BE2C (cell line): ENCODE measurements at regions not wholly inside any gene's neighbourhood (a gene's known extent, or its start where the extent isn't known, plus 50 kb on each side); places are given as distances from the start of the nearest gene placed in this dataset.

ENCODE experiments used
- DNase-seq: peaks from one replicate; pipeline ENCODE4 v3.0.0-alpha.2; 2020
- H3K27me3 ChIP-seq: fragments of 250-450 bp; sonication (Bioruptor Pico); 2 replicates; pipeline ENCODE4 v1.5.1; 2020; ENCODE audit warnings: mild to moderate bottlenecking
- H3K36me3 ChIP-seq: fragments of 250-450 bp; sonication (Bioruptor Pico); 2 replicates; pipeline ENCODE4 v1.5.1; 2020; ENCODE audit warnings: mild to moderate bottlenecking
- H3K4me1 ChIP-seq: fragments of 250-450 bp; sonication (Bioruptor Pico); 2 replicates; pipeline ENCODE4 v1.5.1; 2020
- H3K4me3 ChIP-seq: 2 replicates; pipeline ENCODE4 v1.5.1; 2011; ENCODE audit warnings: low read depth, low read length
- H3K9me3 ChIP-seq: fragments of 250-450 bp; sonication (Bioruptor Pico); 2 replicates; pipeline ENCODE4 v1.5.1; 2020
- TF ChIP-seq, protein P1 (sequence below): IDR thresholded peaks from 2 replicates; pipeline ENCODE4 v1.5.1; 2012; ENCODE audit warnings: mild to moderate bottlenecking, low read depth, low read length

DNA sequence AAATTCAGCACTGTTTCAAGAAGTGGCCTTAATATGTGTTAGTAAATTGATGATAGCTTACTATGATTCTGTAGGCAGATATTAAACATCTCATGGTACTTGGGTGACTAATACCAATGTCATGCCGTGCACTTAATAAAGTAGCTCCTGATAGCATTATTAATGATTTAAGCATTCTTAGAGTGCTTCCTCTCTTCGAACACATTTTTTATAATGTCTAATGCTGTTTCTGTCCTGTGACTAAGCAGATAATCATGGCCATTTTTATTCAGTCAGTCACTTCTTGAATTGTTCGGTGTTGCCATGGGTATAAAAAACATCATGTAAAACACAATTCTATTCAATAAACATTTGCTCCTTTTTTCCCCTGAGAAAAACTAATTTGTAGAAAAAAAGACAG lies 804.6 kb upstream of the ADGRL4 start:
- DNase-seq, result no peak
- Histone ChIP-seq H3K27me3 (no peaks in the 10 kb centered on the region), H3K9me3 (no peaks in the 10 kb centered on the region), H3K4me3 (no peak overlapping the region), H3K4me1 (no peaks in the 10 kb centered on the region), H3K36me3 (no peaks in the 10 kb centered on the region)
- TF ChIP-seq, protein P1, sequence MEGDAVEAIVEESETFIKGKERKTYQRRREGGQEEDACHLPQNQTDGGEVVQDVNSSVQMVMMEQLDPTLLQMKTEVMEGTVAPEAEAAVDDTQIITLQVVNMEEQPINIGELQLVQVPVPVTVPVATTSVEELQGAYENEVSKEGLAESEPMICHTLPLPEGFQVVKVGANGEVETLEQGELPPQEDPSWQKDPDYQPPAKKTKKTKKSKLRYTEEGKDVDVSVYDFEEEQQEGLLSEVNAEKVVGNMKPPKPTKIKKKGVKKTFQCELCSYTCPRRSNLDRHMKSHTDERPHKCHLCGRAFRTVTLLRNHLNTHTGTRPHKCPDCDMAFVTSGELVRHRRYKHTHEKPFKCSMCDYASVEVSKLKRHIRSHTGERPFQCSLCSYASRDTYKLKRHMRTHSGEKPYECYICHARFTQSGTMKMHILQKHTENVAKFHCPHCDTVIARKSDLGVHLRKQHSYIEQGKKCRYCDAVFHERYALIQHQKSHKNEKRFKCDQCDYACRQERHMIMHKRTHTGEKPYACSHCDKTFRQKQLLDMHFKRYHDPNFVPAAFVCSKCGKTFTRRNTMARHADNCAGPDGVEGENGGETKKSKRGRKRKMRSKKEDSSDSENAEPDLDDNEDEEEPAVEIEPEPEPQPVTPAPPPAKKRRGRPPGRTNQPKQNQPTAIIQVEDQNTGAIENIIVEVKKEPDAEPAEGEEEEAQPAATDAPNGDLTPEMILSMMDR, result no peak

DNA sequence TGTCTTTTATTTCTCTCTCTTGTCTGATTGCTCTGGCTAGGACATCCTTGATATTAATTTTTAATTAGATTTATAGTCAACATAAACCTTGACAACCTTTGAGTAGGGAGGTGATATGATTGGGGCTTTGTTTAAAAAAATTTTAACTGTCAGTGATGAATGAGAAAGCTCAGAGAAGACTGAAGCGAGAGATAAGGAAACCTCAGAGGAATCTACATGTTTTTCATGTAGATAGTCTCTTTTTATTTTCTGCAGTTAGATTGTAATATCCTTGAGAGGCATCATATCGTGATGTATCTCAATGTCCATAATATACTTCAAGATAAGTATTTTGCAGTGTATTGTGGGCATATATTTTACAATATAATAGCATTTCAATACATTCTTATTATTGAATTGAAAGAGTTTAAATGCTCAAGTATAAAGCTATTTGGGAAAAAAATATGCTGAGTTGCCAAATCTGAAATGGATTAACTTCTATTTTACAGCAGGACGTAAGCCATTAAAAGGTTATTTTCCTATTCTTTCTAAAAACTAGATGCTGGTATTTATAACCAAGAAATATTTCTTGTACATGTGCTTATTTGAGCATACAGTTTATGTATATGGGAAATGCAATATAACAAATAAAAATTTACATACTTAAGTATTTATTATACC lies 802.4 kb upstream of the ADGRL4 start:
- no peaks in the 10 kb centered on the region for H3K27me3 ChIP-seq
- DNase-seq, result no peak
- H3K9me3 ChIP-seq, result no peaks in the 10 kb centered on the region
- no peaks in the 10 kb centered on the region for H3K4me1 ChIP-seq
- H3K36me3 ChIP-seq, result no peaks in the 10 kb centered on the region
- TF ChIP-seq, protein P1, result no peak
- H3K4me3 ChIP-seq, result no peak overlapping the region

DNA sequence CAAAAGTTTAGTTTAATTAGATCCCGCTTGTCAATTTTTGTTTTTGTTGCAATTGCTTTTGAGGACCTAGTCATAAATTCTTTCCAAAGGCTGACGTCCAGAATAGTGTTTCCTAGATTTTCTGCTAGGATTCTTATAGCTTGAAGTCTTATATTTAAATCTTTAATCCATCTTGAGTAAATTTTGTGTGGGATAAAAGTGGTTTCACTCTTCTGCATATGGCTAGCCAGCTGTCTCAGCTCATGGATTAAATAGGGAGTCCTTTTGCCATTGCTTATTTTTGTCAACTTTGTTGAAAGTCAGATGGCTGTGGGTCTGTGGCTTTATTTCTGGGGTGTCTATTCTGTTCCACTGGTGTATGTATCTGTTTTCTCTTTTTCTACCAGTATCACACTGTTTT lies 801.3 kb upstream of the ADGRL4 start:
- TF ChIP-seq, protein P1, result no peak
- DNase-seq, result no peak

DNA sequence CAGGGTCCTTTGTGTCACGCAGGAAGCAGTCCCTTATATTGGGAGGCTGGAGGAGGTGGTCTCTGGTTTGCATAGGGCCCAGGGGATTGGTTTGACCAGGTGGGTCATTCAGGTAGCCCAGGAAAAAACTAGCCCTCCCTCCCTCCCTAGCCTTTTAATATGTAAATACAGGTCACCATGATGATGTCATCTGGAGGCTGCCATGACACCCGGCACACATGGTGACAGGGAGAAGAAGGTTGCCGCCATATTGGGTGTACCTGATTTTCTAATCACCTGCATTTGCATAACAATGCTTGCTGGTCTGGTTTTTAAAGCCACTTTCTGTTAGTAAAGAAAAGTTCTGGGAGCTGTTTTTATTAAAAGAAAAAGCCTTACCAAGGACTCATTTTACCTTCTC lies 791.0 kb upstream of the ADGRL4 start:
- DNase-seq, result no peak
- H3K27me3 ChIP-seq, result no peaks in the 10 kb centered on the region
- TF ChIP-seq, protein P1, result no peak
- H3K4me3 ChIP-seq, result no peak overlapping the region
- no peaks in the 10 kb centered on the region for H3K36me3 ChIP-seq
- no peaks in the 10 kb centered on the region for H3K4me1 ChIP-seq
- H3K9me3 ChIP-seq, result no peaks in the 10 kb centered on the region

More for the DNA sequence above, 801.3 kb upstream of the ADGRL4 start:
- Histone ChIP-seq H3K27me3 (no peaks in the 10 kb centered on the region), H3K36me3 (no peaks in the 10 kb centered on the region), H3K9me3 (no peaks in the 10 kb centered on the region), H3K4me3 (no peak overlapping the region), H3K4me1 (no peaks in the 10 kb centered on the region)

DNA sequence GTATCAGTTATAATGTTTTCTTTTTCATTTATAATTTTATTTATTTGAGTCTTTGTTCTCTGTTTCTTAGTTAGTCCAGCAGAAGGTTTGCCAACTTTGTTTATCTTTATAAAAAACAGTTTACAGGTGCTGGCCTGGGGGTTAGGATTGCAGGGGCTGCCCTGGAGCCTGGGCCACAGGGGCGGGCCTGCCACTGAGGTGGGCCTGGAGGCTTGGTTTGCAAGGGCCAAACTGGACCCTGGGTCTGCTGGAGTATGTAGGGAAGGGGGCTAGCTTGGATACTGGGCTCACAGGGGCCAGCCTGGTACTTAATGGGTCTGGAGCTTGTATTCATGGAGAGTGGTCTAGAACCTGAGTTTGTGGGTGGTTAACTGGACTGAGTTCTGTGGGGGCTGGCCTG lies 789.9 kb upstream of the ADGRL4 start:
- no peak for DNase-seq
- Histone ChIP-seq H3K4me1 (no peaks in the 10 kb centered on the region), H3K36me3 (no peaks in the 10 kb centered on the region), H3K4me3 (no peak overlapping the region), H3K27me3 (no peaks in the 10 kb centered on the region), H3K9me3 (no peaks in the 10 kb centered on the region)
- TF ChIP-seq, protein P1, result no peak

DNA sequence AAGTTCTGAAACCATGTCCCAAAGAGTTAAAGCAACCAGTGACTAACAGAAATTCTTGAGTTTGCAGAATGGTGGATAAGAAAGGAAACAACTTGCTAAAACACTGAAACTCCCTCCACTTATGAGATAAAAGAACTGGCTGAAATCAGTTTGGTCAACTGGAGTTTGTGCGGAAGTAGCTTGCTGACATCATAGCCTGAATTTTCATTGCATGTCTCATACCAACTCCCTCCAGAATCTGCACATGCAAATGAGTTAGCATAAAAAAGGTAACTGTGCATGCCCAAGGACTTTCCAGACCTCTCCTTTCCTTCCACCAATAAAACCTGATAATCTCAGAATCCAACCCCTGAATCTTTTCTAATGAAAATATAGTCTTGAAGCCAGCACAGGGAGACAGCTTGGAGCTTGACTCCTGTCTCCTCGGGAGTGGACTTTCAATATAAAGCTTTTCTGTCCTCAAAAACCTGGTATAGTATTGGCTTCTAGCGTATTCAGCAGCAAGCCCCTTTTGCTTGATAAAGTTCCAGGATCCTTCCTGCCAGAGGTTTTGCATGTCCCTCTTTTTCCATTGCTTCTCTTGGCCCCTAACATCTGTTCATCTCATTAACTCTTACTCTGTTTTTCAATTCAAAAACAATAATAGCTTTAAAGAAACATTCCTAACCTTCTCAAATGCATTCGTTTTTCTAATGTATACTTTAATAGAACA lies 785.8 kb upstream of the ADGRL4 start:
- no peak for DNase-seq
- Histone ChIP-seq H3K4me3 (no peak overlapping the region), H3K4me1 (no peaks in the 10 kb centered on the region), H3K9me3 (no peaks in the 10 kb centered on the region), H3K36me3 (no peaks in the 10 kb centered on the region), H3K27me3 (no peaks in the 10 kb centered on the region)
- TF ChIP-seq, protein P1, result no peak
